Heart right ventricle (tissue), 16 donors: ENCODE measurements at regions not wholly inside any gene's neighbourhood (a gene's known extent, or its start where the extent isn't known, plus 50 kb on each side); places are given as distances from the start of the nearest gene placed in this dataset.

ENCODE experiments used
- ATAC-seq, 8 donors: fragments of 200-7000 bp; cut with Tn5 transposase; one replicate each; pipeline ENCODE4 v1.9.1; 2020; ENCODE audit warnings: mild to moderate bottlenecking in 8 of 8, moderate library complexity in 8 of 8, moderate number of reproducible peaks in 1 of 8
- DNase-seq, 2 donors: peaks; one replicate each; pipeline ENCODE4 v3.0.0-alpha.2; 2020
- H3K27ac ChIP-seq, 10 donors: fragments of 200-600 bp; sonication (generic) in 2 of 10; one replicate each; pipeline versions ENCODE4 v1.5.0 to v1.8.0; 2020 to 2022; ENCODE audit warnings: mild to moderate bottlenecking in 3 of 10
- H3K27me3 ChIP-seq, 7 donors: fragments of 200-600 bp; one replicate each; pipeline ENCODE4 v1.8.0; 2021 to 2022; ENCODE audit warnings: mild to moderate bottlenecking in 2 of 7
- H3K36me3 ChIP-seq, 9 donors: fragments of 200-600 bp; sonication (generic) in 1 of 9; one replicate each; pipeline versions ENCODE4 v1.5.0 to v1.8.0; 2020 to 2022; ENCODE audit warnings: mild to moderate bottlenecking in 2 of 9
- H3K4me1 ChIP-seq, 9 donors: fragments of 200-600 bp; sonication (generic) in 1 of 9; one replicate each; pipeline versions ENCODE4 v1.5.0 to v1.8.0; 2020 to 2022; ENCODE audit warnings: mild to moderate bottlenecking in 4 of 9
- H3K4me3 ChIP-seq, 10 donors: fragments of 200-600 bp; sonication (generic) in 2 of 10; one replicate each; pipeline versions ENCODE4 v1.5.0 to v1.8.0; 2020 to 2022; ENCODE audit warnings: mild to moderate bottlenecking in 7 of 10, moderate library complexity in 2 of 10
- H3K9me3 ChIP-seq, 11 donors: fragments of 200-600 bp in 10 of 11; sonication (generic) in 2 of 11; one replicate each; pipeline versions ENCODE4 v1.5.0 to v1.8.0; 2013 to 2022; ENCODE audit warnings: mild to moderate bottlenecking in 2 of 11, control low read depth in 1 of 11, moderate library complexity in 1 of 11
- CTCF ChIP-seq, 9 donors: fragments of 200-600 bp; sonication (generic) in 2 of 9; IDR thresholded peaks; one replicate each; pipeline versions ENCODE4 v1.5.0 to v1.8.0; 2021 to 2022; ENCODE audit warnings: antibody characterized with exemption in 9 of 9, mild to moderate bottlenecking in 5 of 9, moderate library complexity in 1 of 9
- WGBS, 2 donors: extraction: QIAGEN DNeasy Blood & Tissue Kit; methylation state at CpG; one replicate each; pipeline ENCODE4 v1.1.7; 2013; ENCODE audit warnings: inconsistent platforms in 1 of 2; 5-methylcytosine and 5-hydroxymethylcytosine counted together
- intact Hi-C, 10 donors: fragments of 100-400 bp; cut with DNase I; formaldehyde crosslinking; loops; one replicate each; pipeline versions ENCODE4 v1.11.1 to v1.14.2; 2022
- donor health status: Arrhythmogenic right ventricular cardiomyopathy.
- donor health status: ischemic (EF 13 %, LVEDD 7.1; RV severe dilation, severe dysfunction).
- donor health status: healthy with polysubstance abuse.
- donor health status: DM: no; HTN: yes; CAD: no.
- donor health status: DM: no; HTN: no; CAD: no.
- donor health status: ischemic (EF 25% LVEDD 6.9; RV normal size, moderate dysfunction).
- donor health status: ischemic (EF 25% LVEDD 5.7; RV mildly dilated, moderate dysfunction).
- donor health status: healthy.
- donor health status: DM: yes; HTN: yes; CAD: no.
- donor health status: Ischemic cardiomyopathy.
- donor health status: ischemic (EF 35%, LVEDD 5.7; RV mildly dilated, moderate dysfunction).
- donor health status: nonischemic (EF 11% LVEDD 7.7; RV severe dilation, severe dysfunction).
- donor health status: DM: yes; HTN: yes; CAD: no.
- donor health status: PGD.
- donor health status: ischemic (EF 29% LVEDD 5.4; RV normal size, mild dysfunction).
- donor health status: nonischemic (EF 23%, LVEDD 6.1; RV moderate dilation, normal function).

GRCh38 chr10:53314876-53315275 is 542.3 kb upstream of the MBL2 start:
- WGBS, 2 donors, result 41 to 45% methylated on average over 1 of the region's 1 CpG
- intact Hi-C loops, result loop anchor here in 1 of 10 donors (5.0 kb wide), 1 partner anchor 1138 kb away; no protein-coding TSS in a partner anchor
- Histone ChIP-seq H3K4me1 (no peaks in the 10 kb centered on the region), H3K27me3 (no peaks in the 10 kb centered on the region), H3K4me3 (no peak overlapping the region), H3K36me3 (no peaks in the 10 kb centered on the region), H3K27ac (no peak overlapping the region), H3K9me3 (no peaks in the 10 kb centered on the region)
- no peak for DNase-seq
- no peak for ATAC-seq
- no peak for TF ChIP-seq CTCF (IDR thresholded peaks at IDR 0.05)

DNA sequence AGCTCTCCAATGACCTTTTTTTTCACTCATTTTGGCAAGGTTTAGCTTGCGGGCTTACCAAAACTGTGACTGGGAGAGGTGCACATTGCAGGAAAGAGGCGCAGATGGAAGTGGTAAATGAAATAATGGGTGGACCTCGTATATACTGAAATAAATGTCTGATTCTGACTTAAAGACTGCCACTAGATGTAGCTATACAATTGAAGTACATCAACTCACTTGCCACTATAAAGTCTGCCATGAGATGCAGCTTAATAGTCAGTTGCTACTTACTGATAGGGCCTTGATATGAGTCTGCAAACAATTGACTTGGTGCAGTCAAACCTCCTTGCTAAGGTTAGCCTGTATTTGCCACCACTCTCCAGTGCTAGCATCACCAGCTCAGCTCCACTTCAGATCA is 525.9 kb upstream of the MBL2 start:
- WGBS, 2 donors, result 82 to 83% methylated on average over 3 of the region's 3 CpGs
- Histone ChIP-seq H3K27me3 (no peaks in the 10 kb centered on the region), H3K36me3 (no peaks in the 10 kb centered on the region), H3K4me1 (no peaks in the 10 kb centered on the region), H3K4me3 (no peak overlapping the region), H3K9me3 (peaks cover 0 to 4% (median 0%) of the 10 kb centered on the region in 11 donors), H3K27ac (no peak overlapping the region)
- ATAC-seq, result no peak
- TF ChIP-seq CTCF (IDR thresholded peaks at IDR 0.05), result no peak
- intact Hi-C loops, result no loop called here
- DNase-seq, result no peak

DNA sequence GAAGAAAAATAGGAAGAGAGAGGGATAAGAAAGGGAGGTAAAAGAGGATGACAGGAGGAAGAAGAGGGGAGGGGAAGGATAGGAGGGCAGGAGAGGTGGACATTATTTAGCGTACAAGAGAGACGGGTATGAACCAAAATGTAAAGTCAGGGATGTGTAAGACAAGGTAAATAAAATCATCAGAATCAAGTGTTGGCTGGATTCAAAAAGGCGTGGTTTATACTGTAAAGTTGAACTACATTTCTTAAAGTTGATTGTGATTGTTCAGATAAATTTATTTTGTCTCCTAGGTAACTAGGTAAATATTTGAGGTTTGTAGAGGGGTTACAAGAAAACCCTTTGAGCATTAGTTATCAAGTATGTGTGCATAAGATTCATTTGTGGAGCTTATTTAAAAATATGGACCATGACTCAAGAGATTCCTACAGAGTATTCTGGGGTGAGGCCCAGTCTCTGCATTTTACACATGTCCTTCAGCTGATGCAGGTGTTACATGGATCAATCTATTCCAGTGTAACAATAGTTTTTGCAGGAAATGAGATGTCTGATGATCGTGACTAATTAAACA is 512.1 kb upstream of the MBL2 start:
- ATAC-seq, result no peak
- no peak for TF ChIP-seq CTCF (IDR thresholded peaks at IDR 0.05)
- no peaks in the 10 kb centered on the region for H3K27me3 ChIP-seq
- peaks cover 0 to 7% (median 0%) of the 10 kb centered on the region in 11 donors for H3K9me3 ChIP-seq
- H3K4me1 ChIP-seq, result no peaks in the 10 kb centered on the region
- WGBS, 2 donors, result 83 to 89% methylated on average over 4 of the region's 4 CpGs
- H3K27ac ChIP-seq, result no peak overlapping the region
- intact Hi-C loops, result no loop called here
- H3K4me3 ChIP-seq, result no peak overlapping the region
- no peaks in the 10 kb centered on the region for H3K36me3 ChIP-seq
- DNase-seq, result no peak

DNA sequence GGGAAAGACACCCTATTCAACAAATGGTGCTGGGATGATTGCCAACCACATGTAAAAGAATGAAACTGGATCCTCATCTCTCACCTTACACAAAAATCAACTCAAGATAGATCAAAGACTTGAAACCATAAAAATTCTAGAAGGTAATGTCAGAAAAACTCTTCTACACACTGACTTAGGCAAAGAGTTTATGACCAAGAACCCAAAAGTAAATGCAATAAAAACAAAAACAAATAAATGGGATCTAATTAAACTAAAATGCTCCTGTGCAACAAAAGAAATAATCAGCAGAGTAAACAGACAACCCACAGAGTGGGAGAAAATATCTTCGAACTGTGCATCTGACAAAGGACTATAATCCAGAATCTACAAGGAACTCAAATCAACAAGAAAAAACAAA is 504.2 kb upstream of the MBL2 start:
- Histone ChIP-seq H3K4me3 (no peak overlapping the region), H3K4me1 (no peaks in the 10 kb centered on the region), H3K36me3 (no peaks in the 10 kb centered on the region), H3K27ac (no peak overlapping the region), H3K27me3 (no peaks in the 10 kb centered on the region), H3K9me3 (peaks cover 0 to 25% (median 4%) of the 10 kb centered on the region in 11 donors)
- ATAC-seq (no peak), DNase-seq (no peak)
- no peak for TF ChIP-seq CTCF (IDR thresholded peaks at IDR 0.05)
- intact Hi-C loops, result no loop called here
- 89 to 91% methylated on average over 1 of the region's 1 CpG for WGBS, 2 donors
